HEK293T (cell line): ENCODE measurements at regions not wholly inside any gene's neighbourhood (a gene's known extent, or its start where the extent isn't known, plus 50 kb on each side); places are given as distances from the start of the nearest gene placed in this dataset.

ENCODE experiments used
- FOXA1 ChIP-seq: fragments of 450-650 bp; IDR thresholded peaks from 2 replicates; pipeline ENCODE4 v1.6.1; 2016; ENCODE audit warnings: mild to moderate bottlenecking
- SP1 ChIP-seq: fragments of 450-650 bp; IDR thresholded peaks from 2 replicates; pipeline ENCODE4 v1.6.1; 2017
- SUZ12 ChIP-seq: fragments of 450-650 bp; IDR thresholded peaks from 2 replicates; pipeline ENCODE4 v1.6.1; 2016; ENCODE audit warnings: mild to moderate bottlenecking
- TARDBP ChIP-seq: fragments of 450-650 bp; IDR thresholded peaks from 2 replicates; pipeline ENCODE4 v1.6.1; 2016

- TF ChIP-seq SUZ12, result no peak
- TF ChIP-seq SP1, result no peak
- no peak for TF ChIP-seq FOXA1
- no peak for TF ChIP-seq TARDBP
These were observed 172.0 kb upstream of the ARHGAP42 start for GRCh38 chr11:100515087-100515486.
